H7 (cell line): ENCODE measurements at regions not wholly inside any gene's neighbourhood (a gene's known extent, or its start where the extent isn't known, plus 50 kb on each side); places are given as distances from the start of the nearest gene placed in this dataset.

Experiments
- DNase-seq: peaks from one replicate; pipeline ENCODE4 v3.0.0; 2012
- H3K27me3 ChIP-seq: 2 replicates; pipeline ENCODE4 v1.6.0; 2011; ENCODE audit warnings: mild to moderate bottlenecking, low read length; ENCODE audit not compliant: control insufficient read depth, insufficient read depth
- H3K36me3 ChIP-seq: replicated peaks from 2 replicates; pipeline ENCODE4 v1.5.1; 2011; ENCODE audit warnings: low read length; ENCODE audit not compliant: control insufficient read depth, insufficient read depth
- H3K4me3 ChIP-seq: 2 replicates; pipeline ENCODE4 v1.5.1; 2011; ENCODE audit warnings: low read depth, mild to moderate bottlenecking, control low read depth, low read length, moderate library complexity; ENCODE audit not compliant: insufficient read depth

DNA sequence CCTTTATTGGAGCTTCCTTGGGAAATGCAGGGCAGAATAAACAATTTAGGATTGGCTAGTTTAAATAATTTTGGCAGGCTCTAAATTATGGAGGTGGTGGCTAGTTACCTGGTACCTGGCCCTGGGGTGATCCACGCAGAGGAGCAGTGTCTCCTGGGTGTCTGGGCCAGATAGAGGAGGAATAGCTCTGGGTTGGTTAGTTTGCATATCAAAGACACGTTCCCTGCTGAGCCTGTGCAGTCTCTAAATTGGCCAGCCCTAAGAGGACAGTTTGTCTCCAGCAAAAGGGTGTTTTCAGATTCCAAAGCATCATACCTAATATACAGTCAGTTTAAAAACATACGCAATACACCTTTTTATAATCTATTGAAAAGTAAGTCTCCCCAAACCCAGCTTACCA, 333.3 kb upstream of the TPM1 start:
- H3K27me3 ChIP-seq = no peaks in the 10 kb centered on the region
- H3K4me3 ChIP-seq = no peak overlapping the region
- DNase-seq = peak; percentile 74
- H3K36me3 ChIP-seq = no peaks in the 10 kb centered on the region

DNA sequence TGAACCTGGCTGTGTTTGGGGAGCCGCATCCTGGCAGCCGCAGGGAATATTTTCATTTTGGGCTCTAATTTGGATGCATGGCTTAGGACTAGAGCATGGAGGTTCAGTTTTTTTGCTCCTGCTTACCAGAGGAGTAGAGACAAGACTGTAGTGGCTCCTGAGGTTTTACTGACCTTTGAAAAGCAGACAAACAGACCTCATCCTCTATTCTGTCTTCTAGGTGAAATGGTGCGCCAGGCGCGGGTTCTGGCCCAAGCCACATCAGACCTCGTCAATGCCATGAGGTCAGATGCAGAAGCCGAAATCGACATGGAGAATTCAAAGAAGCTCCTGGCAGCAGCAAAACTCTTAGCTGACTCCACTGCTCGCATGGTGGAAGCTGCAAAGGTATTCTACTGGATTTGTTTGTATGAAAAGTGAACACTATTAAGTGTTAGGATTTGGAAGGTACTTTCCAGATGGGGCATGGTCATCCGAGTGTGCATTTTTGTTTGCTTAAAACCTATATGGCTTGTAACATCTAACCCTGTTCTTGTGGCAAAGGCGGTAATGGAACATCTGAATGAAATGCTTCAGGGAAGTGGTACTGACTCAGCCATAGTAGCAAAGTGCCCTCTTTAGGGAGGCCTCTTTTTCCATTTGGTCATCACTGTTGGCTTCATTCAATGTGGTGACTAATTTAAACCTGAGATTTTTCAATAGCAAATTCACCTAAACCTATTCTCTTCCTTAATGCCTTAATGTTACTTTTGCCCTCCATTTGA, 330.7 kb upstream of the TPM1 start:
- Histone ChIP-seq H3K4me3 (no peak overlapping the region), H3K27me3 (no peaks in the 10 kb centered on the region), H3K36me3 (no peaks in the 10 kb centered on the region)
- DNase-seq = no peak

DNA sequence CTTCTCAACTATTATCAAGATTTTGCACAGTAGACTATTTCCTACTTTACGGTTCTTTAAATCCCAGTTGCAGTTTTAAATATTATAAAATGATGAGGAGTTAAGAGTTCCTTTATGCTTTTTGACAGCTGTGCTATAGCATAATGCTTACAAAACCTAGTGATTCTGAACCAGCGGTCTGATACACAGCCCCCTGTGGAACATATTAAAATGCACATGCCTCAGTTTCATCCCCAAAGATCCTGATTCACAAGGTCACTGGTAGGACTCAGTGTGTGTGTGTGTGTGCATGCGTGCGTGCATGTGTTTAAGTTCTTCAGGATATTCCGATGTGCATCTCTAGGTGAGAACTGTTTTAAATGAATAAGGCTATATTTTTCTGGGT, 330.1 kb upstream of the TPM1 start:
- DNase-seq = no peak
- no peaks in the 10 kb centered on the region for H3K36me3 ChIP-seq
- H3K27me3 ChIP-seq = no peaks in the 10 kb centered on the region
- H3K4me3 ChIP-seq = no peak overlapping the region

DNA sequence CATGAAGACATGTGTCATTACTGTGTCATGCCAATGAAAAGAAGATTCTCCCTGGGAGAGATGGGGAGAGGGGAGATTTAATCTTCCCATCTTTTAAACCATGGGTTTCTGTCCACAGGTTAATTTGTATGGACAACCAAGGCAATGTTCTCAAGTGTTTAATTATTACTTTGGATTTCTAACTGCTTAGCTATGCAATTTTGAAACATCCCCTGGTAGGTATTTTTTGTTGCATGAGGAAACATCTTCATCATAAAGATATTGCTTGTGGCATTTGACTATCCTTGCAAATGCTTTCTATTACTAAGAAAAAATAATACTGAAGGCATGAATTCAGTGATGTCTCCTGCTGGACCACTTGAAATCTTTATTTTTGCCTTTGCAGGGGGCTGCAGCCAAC, 326.6 kb upstream of the TPM1 start:
- no peaks in the 10 kb centered on the region for H3K27me3 ChIP-seq
- no peak overlapping the region for H3K4me3 ChIP-seq
- H3K36me3 ChIP-seq = no peaks in the 10 kb centered on the region
- DNase-seq = no peak

DNA sequence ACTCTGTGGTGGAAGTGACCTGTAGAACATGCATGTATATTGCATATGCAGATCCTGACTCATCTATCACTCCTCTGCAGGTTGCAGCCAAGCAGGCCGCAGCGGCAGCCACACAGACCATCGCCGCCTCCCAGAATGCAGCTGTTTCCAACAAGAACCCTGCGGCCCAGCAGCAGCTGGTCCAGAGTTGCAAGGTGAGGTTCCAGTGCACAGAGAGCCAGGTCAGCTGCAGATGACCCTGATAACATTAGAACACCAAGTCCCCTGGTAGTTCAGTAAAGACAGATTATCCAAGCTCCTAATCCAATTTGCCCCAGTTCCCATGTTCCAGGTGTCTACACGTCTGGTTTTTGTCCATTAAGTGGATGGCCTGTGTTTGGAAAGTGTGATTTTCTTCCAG, 325.1 kb upstream of the TPM1 start:
- H3K36me3 ChIP-seq = no peaks in the 10 kb centered on the region
- DNase-seq = no peak
- no peak overlapping the region for H3K4me3 ChIP-seq
- H3K27me3 ChIP-seq = no peaks in the 10 kb centered on the region

DNA sequence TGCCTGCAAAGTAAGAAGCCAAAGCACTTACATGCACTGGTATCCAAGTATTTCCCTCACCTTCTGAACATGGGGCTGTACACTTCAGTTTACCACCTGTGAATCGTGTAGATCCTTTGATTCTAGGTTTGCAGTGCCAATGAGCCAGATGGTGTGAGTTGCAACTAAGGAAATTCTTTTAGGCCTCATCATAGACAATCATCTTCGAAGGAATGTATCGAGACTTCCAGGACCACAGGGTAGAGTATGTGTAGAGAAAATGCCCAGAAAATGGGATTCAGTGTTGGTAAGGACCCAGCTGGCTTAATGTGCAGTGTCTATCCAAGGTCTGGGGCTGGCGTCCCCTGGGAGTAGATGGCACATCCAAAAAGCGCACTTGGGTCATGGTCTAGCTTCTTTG, 323.2 kb upstream of the TPM1 start:
- Histone ChIP-seq H3K36me3 (no peaks in the 10 kb centered on the region), H3K4me3 (no peak overlapping the region), H3K27me3 (no peaks in the 10 kb centered on the region)
- no peak for DNase-seq

DNA sequence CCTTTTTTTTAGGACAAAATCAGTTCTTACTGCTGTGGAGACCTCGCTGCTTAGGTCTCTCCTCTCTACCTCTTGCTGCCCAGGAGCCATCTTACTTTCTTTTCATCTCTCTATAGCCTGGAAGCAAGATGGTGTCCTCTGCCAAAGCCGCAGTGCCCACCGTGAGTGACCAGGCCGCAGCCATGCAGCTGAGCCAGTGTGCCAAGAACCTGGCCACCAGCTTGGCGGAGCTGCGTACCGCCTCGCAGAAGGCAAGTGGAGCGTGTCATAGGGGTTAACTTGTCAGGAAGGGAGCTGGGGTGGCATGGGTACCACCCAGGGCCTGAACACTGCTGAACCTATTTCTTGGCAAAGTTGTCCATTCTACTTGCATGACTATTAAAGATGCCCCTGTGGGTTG, 320.3 kb upstream of the TPM1 start:
- no peaks in the 10 kb centered on the region for H3K36me3 ChIP-seq
- no peak for DNase-seq
- no peaks in the 10 kb centered on the region for H3K27me3 ChIP-seq
- H3K4me3 ChIP-seq = no peak overlapping the region

DNA sequence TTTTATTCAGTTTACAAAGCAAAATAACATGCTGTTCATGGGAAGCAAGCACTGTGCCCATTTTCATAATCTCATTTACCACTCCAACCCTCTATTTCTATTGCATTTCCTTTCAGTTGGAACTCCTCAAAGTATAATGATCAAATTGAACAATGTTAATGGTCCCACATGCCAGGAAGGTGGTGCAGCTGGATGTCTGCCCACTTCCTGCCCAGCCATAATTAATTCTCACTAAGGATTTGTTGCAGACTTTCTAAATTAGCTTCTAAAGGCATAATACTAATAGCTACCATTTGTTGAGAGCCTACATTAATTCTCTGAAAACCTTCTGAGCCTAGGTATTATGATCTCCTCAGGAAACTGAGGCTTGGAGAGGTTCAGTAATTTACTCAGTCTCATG, 316.1 kb upstream of the TPM1 start:
- Histone ChIP-seq H3K4me3 (no peak overlapping the region), H3K36me3 (no peaks in the 10 kb centered on the region), H3K27me3 (no peaks in the 10 kb centered on the region)
- no peak for DNase-seq

DNA sequence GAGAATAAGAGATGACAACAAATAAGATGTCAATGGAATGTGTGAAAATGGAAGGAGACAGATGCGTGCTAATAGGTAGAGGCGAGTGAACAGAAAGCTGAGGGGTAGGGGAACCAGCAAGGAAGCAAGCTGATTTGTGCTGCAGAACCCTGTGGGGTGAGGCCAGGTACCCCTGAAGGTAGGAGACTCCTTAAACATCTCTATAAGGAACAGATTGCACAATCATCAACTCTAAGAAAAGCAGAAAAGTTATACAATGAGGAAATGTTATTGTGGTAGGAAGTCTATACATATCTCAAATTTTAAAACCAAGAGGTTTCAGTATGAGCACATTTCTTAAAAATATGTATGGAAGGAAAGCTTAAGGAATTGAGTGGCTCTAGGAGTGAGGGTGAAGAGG, 315.0 kb upstream of the TPM1 start:
- no peaks in the 10 kb centered on the region for H3K36me3 ChIP-seq
- no peak overlapping the region for H3K4me3 ChIP-seq
- no peaks in the 10 kb centered on the region for H3K27me3 ChIP-seq
- DNase-seq = no peak

DNA sequence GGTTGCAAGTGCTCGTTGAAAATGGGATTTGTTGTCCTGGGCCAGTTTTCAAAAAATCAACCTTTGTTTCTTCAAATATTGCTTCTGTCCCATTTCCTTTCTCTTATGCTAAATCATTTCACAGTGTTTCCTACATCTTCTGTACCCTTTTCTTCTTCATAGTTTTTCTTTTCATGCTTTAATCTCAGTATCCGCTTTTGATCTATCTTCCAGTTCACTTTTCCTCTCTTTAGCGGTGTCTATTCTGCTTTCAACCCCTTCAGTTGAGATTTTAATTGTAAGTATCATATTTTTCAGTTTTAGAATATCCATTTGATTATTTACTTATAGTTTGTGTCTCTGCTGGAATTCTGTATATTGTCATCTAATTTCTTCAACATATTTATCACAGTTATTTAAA, 311.7 kb upstream of the TPM1 start:
- Histone ChIP-seq H3K36me3 (no peaks in the 10 kb centered on the region), H3K4me3 (no peak overlapping the region), H3K27me3 (no peaks in the 10 kb centered on the region)
- DNase-seq = no peak

DNA sequence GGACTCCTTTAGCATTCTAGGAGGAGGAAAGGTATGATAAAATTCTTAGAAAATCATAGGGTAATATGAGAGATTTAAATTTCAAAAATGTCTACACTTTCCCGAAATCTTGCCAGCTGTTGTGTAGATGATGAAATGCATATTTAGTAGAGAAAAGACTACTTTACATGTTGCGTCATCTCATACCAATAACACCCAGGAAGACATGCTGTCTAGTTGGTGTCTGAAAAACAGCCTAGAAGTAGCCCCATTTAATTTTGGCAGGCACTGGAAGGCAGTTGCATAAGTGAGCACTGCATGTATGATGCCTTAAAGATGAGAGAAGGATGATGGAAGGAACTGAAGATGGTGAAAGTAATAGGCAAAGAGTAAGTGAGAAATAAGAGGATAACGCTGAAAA, 310.5 kb upstream of the TPM1 start:
- Histone ChIP-seq H3K27me3 (no peaks in the 10 kb centered on the region), H3K36me3 (no peaks in the 10 kb centered on the region), H3K4me3 (no peak overlapping the region)
- DNase-seq = no peak

DNA sequence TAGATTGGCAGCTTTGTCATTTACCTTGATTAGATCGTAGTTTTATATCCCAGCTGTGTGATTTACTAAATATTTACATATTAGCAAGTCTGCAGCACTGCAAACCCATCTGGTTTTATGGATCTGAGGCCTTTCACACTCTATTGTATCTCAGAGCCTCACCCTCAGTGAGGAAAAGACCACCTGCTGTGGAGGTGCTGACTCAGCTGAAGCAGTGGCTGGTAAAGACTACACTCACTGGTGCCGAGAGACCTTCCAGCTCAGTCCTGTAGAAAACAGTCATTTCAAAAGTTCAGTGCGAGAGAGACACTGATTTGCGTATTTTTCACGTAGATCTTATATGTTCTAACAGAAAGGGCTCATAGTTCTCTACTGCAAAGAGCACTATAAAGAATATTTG, 307.8 kb upstream of the TPM1 start:
- no peaks in the 10 kb centered on the region for H3K27me3 ChIP-seq
- no peak overlapping the region for H3K4me3 ChIP-seq
- H3K36me3 ChIP-seq = no peaks in the 10 kb centered on the region
- DNase-seq = peak; percentile 62

DNA sequence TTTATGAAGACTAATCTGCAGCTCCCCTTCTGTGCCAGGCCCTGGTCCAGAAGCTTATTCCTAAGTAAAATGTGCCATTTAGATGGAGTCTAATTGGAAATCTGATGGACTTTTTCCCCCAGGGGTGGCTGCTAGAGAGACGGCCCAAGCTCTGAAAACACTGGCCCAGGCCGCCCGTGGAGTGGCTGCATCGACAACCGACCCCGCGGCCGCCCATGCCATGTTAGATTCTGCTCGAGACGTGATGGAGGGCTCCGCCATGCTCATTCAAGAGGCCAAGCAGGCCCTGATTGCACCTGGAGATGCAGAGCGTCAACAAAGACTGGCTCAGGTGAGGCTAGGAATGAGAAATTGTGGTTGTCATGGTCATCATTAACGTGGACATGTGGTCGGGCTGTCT, 305.8 kb upstream of the TPM1 start:
- no peak overlapping the region for H3K4me3 ChIP-seq
- H3K36me3 ChIP-seq = no peaks in the 10 kb centered on the region
- DNase-seq = no peak
- no peaks in the 10 kb centered on the region for H3K27me3 ChIP-seq

DNA sequence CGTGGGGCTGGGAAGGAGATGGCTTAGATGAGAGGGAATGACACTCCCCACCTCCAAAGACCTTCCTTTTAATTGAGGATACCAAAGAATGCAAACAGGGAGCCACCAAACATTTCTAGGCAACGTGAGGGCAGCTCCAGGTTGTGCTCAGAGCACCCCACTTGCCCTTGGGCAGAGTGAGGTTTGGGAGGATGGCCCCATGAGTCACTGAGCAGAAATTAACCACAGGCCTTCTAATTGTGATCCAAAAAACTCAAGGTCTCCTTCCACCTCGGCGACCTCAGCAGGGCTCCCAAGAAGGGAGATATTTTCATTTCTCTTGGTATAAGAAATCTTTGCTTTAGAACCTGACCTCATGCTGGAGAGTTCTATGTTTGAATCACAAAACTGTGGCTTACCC, 305.0 kb upstream of the TPM1 start:
- DNase-seq = no peak
- Histone ChIP-seq H3K36me3 (no peaks in the 10 kb centered on the region), H3K27me3 (no peaks in the 10 kb centered on the region), H3K4me3 (no peak overlapping the region)

DNA sequence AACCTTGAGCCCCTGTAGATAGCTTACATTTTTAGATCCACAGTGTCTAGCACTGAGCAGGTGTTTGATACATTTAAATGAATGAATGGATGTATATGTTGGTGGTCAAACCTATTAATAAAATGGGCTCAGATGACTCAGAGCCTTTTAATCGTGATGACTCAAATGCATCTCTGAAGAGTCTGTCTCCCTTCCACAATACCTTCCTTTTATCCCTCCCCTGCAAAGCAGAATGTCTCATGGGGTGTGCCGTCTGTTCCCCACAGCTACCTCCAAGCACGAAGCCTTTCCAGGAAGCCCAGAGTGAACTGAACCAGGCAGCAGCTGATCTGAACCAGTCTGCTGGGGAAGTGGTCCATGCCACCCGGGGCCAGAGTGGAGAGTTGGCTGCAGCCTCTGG, 303.5 kb upstream of the TPM1 start:
- Histone ChIP-seq H3K4me3 (no peak overlapping the region), H3K27me3 (no peaks in the 10 kb centered on the region), H3K36me3 (no peaks in the 10 kb centered on the region)
- no peak for DNase-seq

DNA sequence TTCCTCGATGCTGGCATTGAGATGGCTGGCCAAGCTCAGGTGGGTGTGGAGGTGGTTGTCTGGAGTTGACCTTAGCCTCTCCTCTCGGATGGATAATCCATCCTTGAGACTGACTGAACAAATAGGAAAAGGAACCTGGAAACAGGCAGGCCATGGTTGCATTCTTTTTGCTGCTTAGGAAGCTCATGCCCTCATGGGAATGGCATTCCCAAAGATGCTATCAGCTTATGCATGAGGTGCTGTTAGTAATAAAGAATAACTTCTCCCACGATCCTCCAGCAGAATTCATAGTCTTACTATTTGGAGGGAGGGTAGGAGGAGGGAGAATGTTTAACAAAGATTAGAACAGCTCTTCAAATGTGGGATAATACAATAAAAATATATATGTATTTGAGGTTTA, 303.0 kb upstream of the TPM1 start:
- Histone ChIP-seq H3K4me3 (no peak overlapping the region), H3K27me3 (no peaks in the 10 kb centered on the region), H3K36me3 (no peaks in the 10 kb centered on the region)
- DNase-seq = no peak
